HUES48 (cell line): ENCODE measurements at regions not wholly inside any gene's neighbourhood (a gene's known extent, or its start where the extent isn't known, plus 50 kb on each side); places are given as distances from the start of the nearest gene placed in this dataset.

Experiments used
- H3K27ac ChIP-seq: one replicate; pipeline ENCODE4 v1.7.0; 2013; ENCODE audit warnings: low read depth, low read length, inconsistent platforms
- H3K27me3 ChIP-seq: 2 replicates; pipeline ENCODE4 v1.6.1; 2013; ENCODE audit warnings: mild to moderate bottlenecking, low read length; ENCODE audit not compliant: control insufficient read depth, insufficient read depth
- H3K36me3 ChIP-seq: 2 replicates; pipeline ENCODE4 v1.6.1; 2013; ENCODE audit warnings: low read length; ENCODE audit not compliant: control insufficient read depth, insufficient read depth
- H3K4me1 ChIP-seq: 2 replicates; pipeline ENCODE4 v1.6.1; 2013; ENCODE audit warnings: mild to moderate bottlenecking, low read length; ENCODE audit not compliant: control insufficient read depth, insufficient read depth
- H3K4me3 ChIP-seq: 2 replicates; pipeline ENCODE4 v1.5.1; 2013; ENCODE audit warnings: mild to moderate bottlenecking, low read depth, low read length
- H3K9ac ChIP-seq: 2 replicates; pipeline ENCODE4 v1.6.1; 2013; ENCODE audit warnings: mild to moderate bottlenecking, low read depth, low read length, moderate library complexity
- H3K9me3 ChIP-seq: 2 replicates; pipeline ENCODE4 v1.6.1; 2013; ENCODE audit warnings: low read length; ENCODE audit not compliant: control insufficient read depth, insufficient read depth

DNA sequence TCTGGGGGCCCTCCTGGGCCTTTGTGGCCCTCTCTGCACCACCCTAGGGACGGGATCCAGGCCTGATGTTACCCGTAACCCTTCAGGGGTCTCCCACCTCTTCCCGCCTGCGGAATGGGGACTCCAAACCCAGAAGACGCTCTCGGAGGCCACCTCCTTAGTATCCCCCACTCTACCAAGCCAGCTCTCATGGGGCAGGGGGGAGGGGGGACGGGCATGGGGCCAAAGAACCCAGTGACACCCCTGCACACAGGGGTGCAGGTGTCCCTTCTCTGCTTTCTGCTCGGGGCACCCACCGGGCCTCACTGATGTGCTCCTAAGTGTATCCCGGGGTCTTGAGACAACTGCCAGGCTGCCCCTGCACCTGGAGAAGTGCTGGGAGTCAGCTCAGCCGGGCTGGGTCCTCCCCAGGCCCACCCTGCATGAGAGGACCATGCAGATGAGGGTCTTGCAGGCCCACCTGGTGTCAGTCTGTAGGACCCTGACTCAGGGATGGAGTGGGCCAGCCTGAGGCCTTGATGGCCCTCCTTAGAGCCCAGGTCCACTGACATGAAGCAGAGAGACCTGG is 176.9 kb downstream of the IGLL1 start:
- Histone ChIP-seq H3K9ac (peak overlapping the region; percentile 63; the same call in 1 of the 2 replicates), H3K27ac (peak overlapping the region; percentile 27), H3K4me3 (peak overlapping the region; percentile 57), H3K4me1 (peaks cover 7% of the 10 kb centered on the region; the same call in 1 of the 2 replicates), H3K27me3 (no peaks in the 10 kb centered on the region), H3K9me3 (no peaks in the 10 kb centered on the region), H3K36me3 (no peaks in the 10 kb centered on the region)

DNA sequence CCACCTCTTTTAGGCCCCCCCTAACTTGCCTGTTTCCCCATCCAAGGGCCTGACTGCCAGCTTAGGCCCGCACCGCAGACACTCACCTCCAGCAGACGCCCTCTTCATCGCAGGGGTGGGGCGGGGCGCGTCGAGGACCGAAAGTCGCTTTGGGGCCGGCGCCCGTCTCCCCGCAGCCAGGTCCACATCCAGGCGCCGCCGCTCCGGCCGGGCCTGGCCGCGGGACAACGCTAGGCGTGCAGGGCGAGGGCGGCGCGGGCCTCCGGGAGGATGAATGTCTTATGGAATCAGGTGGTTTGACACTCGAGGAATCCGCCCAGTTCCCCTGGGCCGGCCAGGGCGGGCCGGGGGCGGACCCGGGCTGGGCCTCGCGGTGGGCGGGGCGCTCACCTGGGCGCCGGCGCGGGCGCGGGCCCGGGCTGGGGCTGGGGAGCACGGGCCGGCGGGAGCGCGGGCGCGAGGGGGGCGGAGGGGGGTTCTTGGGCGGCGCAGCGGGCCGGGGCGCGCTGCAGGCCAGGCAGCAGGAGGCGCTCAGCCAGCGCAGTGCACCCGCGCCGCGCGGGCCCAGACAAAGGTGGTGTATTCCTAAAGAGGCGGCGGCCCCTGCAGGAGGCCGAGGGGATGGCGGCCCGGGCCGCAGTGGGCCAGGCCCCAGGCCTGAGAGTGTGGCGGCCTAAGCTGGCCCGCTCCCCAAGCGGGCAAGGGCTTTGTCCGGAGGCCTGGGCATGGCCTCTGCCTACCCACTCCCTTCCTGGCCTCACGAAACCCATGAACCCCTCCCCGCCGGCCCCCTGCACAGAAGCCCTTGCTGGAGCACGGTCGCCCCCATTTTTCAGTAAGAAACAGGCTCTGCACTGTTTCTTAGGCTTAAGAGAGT is 177.6 kb downstream of the IGLL1 start:
- Histone ChIP-seq H3K27me3 (no peaks in the 10 kb centered on the region), H3K27ac (peak overlapping the region; percentile 27), H3K9ac (peak overlapping the region; percentile 63), H3K36me3 (no peaks in the 10 kb centered on the region), H3K9me3 (no peaks in the 10 kb centered on the region), H3K4me1 (peaks cover 7% of the 10 kb centered on the region; the same call in 1 of the 2 replicates), H3K4me3 (peak overlapping the region; percentile 66)

DNA sequence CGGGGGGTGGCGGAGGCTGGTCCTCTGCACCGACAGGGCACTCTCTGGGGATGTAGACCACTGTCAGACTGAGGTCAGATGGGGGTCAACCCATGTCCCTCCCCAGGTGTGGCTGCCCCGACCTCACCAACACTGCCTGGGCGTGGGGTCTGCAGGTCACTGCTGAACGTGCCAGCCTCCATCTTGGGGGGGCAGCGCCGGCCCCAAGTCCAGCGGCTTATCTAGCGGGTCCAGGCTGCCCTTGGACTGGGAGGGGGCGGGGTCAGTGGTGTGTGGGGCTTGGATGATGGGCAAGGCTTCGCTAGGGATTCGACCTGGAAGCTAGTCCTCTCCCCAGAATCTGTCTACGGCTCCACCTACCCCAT is 178.2 kb downstream of the IGLL1 start:
- Histone ChIP-seq H3K36me3 (no peaks in the 10 kb centered on the region), H3K9me3 (no peaks in the 10 kb centered on the region), H3K9ac (no peak overlapping the region), H3K27me3 (no peaks in the 10 kb centered on the region), H3K4me3 (peak overlapping the region; percentile 66), H3K27ac (no peak overlapping the region), H3K4me1 (peaks cover 4% of the 10 kb centered on the region; the same call in 1 of the 2 replicates)

DNA sequence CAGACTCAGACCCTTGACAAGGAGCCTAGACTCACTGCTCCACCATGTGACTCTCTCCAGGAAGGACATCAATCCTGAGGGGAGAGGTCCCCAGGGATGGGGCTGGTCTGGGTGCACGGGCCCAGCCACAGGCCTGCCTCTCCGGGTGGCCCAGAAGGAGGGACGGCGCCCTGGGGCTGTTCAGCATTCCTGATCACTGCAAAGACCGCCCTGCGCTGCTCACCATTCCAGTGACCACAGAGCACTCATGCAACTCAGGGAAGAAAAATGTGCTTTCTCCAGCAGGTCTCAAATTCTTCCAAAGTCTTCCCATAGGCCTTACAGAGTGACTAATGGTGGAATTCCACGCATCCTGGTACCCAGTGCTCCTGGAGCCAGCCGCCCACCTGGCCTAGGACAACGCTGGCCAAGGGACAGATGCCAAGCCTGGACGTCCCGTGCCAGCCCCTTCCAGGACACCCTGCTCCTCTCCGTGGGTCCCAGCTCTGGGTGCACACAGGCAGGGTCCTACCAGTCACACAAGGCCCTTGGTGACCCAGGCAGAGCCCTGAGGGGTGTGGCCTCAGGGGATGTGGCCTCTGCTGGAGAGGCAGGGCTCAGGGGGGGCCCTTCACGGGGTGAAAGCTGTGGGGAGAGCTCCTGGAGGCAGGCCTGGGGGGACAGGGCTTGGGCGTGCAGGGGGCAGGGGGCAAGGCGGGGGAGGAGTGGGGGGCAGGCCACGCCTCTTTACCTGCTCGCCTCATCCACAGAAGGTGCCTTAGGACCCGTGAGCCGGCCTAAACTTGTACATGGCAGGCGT is 178.8 kb downstream of the IGLL1 start:
- Histone ChIP-seq H3K27ac (no peak overlapping the region), H3K36me3 (no peaks in the 10 kb centered on the region), H3K27me3 (no peaks in the 10 kb centered on the region), H3K9ac (no peak overlapping the region), H3K4me1 (peaks cover 4% of the 10 kb centered on the region; the same call in 1 of the 2 replicates), H3K4me3 (peak overlapping the region; percentile 66; the same call in 1 of the 2 replicates), H3K9me3 (no peaks in the 10 kb centered on the region)

DNA sequence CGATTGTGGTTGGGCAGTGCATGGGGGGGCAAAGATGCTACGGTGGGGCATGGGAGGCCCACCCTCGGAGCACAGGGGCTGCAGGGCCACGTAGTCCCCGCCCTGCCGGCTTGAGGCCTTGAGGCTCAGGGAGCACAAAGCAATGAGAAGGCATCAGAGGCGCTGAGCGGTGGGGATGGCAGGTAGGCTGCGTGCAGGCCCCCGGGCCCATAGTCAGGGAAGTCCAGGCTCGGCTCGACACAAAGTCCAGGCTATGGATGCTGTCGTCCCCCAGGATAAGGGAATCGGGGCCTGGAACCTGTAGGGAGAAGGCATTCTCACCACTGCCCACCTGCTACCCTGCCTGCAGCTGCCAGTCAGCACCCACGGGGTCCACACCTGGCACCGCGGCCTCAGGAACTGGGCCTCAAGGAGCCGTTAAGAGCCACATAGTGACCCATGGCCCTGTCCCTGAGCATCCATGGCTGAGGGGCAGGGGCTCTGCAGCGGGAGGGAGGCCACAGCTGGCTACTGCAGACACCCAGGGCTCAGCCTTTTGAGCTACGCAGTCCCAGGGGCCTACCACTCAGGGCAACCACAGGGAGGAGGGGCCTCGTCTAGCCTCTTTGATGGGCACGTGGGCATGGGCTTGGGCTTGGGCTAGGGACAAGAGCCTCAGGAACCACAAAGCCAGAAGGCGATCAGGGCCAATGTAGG is 179.7 kb downstream of the IGLL1 start:
- H3K4me1 ChIP-seq: peaks cover 4% of the 10 kb centered on the region; the same call in 1 of the 2 replicates
- no peaks in the 10 kb centered on the region for H3K9me3 ChIP-seq
- no peak overlapping the region for H3K27ac ChIP-seq
- no peak overlapping the region for H3K9ac ChIP-seq
- no peaks in the 10 kb centered on the region for H3K27me3 ChIP-seq
- no peak overlapping the region for H3K4me3 ChIP-seq
- H3K36me3 ChIP-seq: no peaks in the 10 kb centered on the region

DNA sequence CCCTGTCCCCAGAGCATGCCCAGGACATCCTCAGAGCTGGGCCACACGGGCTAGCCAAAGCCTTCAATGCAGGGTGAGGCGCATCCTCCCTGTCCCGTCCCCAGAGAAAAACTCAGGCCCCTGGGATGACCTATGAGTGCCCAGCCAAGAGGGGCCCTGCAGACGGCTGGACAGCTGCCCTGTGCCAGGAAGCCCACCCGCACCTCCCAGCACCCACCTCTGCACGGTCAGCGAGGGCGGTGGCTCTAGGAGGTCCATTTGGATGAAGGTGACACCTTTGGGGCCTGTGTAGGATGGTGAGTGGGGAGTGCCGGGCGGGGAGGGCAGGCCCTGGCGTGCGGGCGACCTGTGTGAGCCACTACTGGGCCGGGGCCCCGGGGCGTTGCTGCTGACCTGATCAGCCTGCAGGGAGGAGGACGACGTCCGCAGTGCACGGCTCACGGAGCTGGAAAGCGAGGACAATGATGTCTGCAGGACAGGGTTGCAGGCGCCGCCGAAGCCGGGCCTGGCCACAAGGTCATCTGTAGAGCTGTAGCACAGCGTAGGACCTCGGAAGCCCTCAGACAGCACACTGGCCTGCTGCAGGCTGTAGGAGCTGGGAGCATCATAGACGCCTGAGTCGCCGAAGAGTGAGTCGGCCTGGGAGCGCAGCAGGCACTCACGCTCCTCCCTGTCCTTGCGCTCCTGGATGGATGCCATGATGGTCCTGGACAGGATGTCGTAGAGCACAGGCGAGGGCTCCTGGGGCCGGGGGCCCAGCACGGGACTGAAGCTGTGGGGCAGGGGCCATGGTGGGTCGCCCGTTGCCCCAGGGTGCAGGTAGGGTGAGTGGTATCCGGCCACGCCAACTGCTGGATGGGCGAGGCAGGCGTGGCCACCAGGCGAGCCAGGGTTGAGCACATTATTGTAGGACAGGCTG is 180.5 kb downstream of the IGLL1 start:
- Histone ChIP-seq H3K4me1 (peaks cover 4% of the 10 kb centered on the region; the same call in 1 of the 2 replicates), H3K27ac (no peak overlapping the region)

DNA sequence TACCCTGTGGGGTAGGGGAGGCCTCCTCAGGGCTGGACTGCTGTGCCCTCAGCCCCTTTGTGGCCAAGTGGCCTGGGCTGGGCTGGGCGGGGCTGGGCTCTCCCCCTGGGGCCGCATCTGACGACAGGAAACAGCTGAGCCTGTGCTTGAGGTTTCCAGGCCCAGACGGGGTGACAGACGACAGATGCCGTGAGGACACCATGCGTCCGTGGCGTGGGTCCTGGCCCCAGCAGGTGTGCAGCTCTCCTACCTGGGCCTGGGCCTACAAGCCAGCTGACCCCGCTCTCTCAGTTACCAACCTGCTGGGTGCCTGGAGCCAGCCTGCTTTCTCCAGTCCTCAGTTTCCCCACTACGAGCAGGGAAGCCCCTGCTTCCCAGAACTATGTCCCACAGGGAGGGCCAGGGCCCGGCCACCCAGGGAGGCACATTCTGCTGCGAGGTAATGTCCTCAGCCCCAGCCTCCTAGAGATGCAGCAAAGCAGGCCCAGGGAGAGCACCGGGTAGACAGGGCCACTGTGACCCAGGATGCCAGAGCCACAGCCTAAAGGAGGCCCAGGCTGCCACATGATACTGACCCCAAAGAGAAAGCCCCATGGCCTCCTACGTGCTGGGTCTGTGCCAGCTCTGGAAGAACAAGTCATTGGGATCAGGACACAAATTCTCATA is 181.3 kb downstream of the IGLL1 start:
- H3K4me3 ChIP-seq: no peak overlapping the region
- peaks cover 4% of the 10 kb centered on the region; the same call in 1 of the 2 replicates for H3K4me1 ChIP-seq
- H3K27me3 ChIP-seq: no peaks in the 10 kb centered on the region
- H3K9me3 ChIP-seq: no peaks in the 10 kb centered on the region
- H3K36me3 ChIP-seq: no peaks in the 10 kb centered on the region
- H3K9ac ChIP-seq: no peak overlapping the region
- no peak overlapping the region for H3K27ac ChIP-seq

More for the DNA sequence above, 180.5 kb downstream of the IGLL1 start:
- no peak overlapping the region for H3K9ac ChIP-seq
- no peaks in the 10 kb centered on the region for H3K9me3 ChIP-seq
- no peaks in the 10 kb centered on the region for H3K36me3 ChIP-seq
- H3K4me3 ChIP-seq: no peak overlapping the region
- H3K27me3 ChIP-seq: no peaks in the 10 kb centered on the region

DNA sequence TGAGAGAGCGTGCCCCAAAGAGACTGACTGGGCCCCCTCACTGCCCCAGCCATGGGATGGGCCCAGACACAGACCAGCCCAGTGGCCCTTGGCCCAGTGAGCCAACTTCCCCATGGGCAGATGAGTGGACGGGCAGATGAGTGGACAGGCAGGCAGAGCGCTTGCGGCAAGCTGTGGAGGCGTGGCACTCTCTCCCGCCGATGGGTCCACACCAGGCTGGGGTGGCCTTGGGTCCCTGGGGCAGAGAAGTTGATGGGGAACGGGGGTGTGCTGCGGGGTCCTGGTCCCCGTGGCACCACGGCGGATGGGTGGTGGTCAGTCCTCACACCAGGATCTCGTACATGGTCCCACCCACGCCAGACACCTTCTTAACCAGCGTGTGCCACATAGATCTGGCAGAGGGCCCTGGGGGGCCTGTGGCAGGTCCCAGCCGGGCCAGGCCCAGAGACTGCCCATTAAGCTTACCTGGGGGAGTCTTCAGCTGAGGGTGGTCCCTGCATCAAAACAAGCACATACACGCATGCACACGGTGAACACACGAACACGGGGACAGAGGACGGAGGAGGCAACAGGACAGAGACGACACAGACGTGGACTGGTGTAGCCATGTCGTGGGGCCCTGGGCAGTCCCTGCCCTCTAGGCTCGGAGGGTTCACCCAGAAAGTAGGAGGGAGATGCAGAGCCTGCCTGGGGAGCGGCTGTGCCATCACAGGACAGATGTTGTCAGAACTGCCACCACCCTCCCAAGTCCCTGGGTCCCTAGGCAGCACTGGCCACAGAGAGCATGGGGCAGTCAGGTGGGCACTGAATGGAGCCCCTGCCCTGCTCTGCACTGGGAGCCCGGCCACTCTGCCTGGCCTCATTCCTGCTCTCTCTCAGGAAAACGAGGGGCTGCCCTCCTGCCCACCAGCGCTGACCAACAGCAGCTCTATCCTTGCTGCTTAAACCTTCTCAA is 182.2 kb downstream of the IGLL1 start:
- no peaks in the 10 kb centered on the region for H3K27me3 ChIP-seq

More for the DNA sequence above, 182.2 kb downstream of the IGLL1 start:
- H3K9me3 ChIP-seq: no peaks in the 10 kb centered on the region
- H3K36me3 ChIP-seq: no peaks in the 10 kb centered on the region
- no peak overlapping the region for H3K27ac ChIP-seq
- peaks cover 4% of the 10 kb centered on the region; the same call in 1 of the 2 replicates for H3K4me1 ChIP-seq
- no peak overlapping the region for H3K4me3 ChIP-seq
- H3K9ac ChIP-seq: no peak overlapping the region
